ENCODE measurements at regions not wholly inside any gene's neighbourhood (a gene's known extent, or its start where the extent isn't known, plus 50 kb on each side); places are given as distances from the start of the nearest gene placed in this dataset.

GRCh38 chr2:3024401-3024935, 353.1 kb downstream of the EIPR1 start:
- no peak overlapping the region for H3K27ac ChIP-seq (ENCODE audit: low read depth, low read length)
- Mint-ChIP-seq H3K36me3 (ENCODE audit: low read depth) (no peaks in the 10 kb centered on the region), H3K9me3 (peaks cover 9% of the 10 kb centered on the region), H3K4me3 (no peak overlapping the region), H3K27me3 (ENCODE audit: insufficient read depth) (no peaks in the 10 kb centered on the region), H3K4me1 (peaks cover 6% of the 10 kb centered on the region), H3K27ac (no peak overlapping the region)
- H3K9ac ChIP-seq (ENCODE audit: extremely low read depth, low read length, poor library complexity, severe bottlenecking): no peak overlapping the region
- TF ChIP-seq CTCF (conservative IDR thresholded peaks at IDR 0.05): no peak
- peak; percentile 72 for DNase-seq
- H3K27me3 ChIP-seq (ENCODE audit: control insufficient read depth, insufficient read depth, low read length, poor library complexity, severe bottlenecking): no peaks in the 10 kb centered on the region
- H3K4me3 ChIP-seq (ENCODE audit: low read length): no peak overlapping the region
- H3K4me1 ChIP-seq (ENCODE audit: control insufficient read depth, insufficient read depth, low read length): no peaks in the 10 kb centered on the region
- no peaks in the 10 kb centered on the region for H3K9me3 ChIP-seq (ENCODE audit: control insufficient read depth, low read length)
- 82 to 89% methylated on average over 6 to 10 of the region's 10 CpGs for WGBS, 2 experiments (ENCODE audit: insufficient coverage in 1 of 2, insufficient read length in 1 of 2)
- no peaks in the 10 kb centered on the region for H3K36me3 ChIP-seq (ENCODE audit: control insufficient read depth, insufficient read depth, low read length)

- Histone ChIP-seq H3K27ac (ENCODE audit: low read depth, low read length) (no peak overlapping the region), H3K4me1 (ENCODE audit: control insufficient read depth, insufficient read depth, low read length) (no peaks in the 10 kb centered on the region), H3K4me3 (ENCODE audit: low read length) (no peak overlapping the region), H3K27me3 (ENCODE audit: control insufficient read depth, insufficient read depth, low read length, poor library complexity, severe bottlenecking) (no peaks in the 10 kb centered on the region), H3K9ac (ENCODE audit: extremely low read depth, low read length, poor library complexity, severe bottlenecking) (no peak overlapping the region), H3K9me3 (ENCODE audit: control insufficient read depth, low read length) (no peaks in the 10 kb centered on the region), H3K36me3 (ENCODE audit: control insufficient read depth, insufficient read depth, low read length) (no peaks in the 10 kb centered on the region)
- H3K9me3 Mint-ChIP-seq: peaks cover under 1% of the 10 kb centered on the region
- peaks cover 6% of the 10 kb centered on the region for H3K4me1 Mint-ChIP-seq
- no peak for TF ChIP-seq CTCF (conservative IDR thresholded peaks at IDR 0.05)
- no peaks in the 10 kb centered on the region for H3K27me3 Mint-ChIP-seq (ENCODE audit: insufficient read depth)
- H3K27ac Mint-ChIP-seq: no peak overlapping the region
- no peak overlapping the region for H3K4me3 Mint-ChIP-seq
- H3K36me3 Mint-ChIP-seq (ENCODE audit: low read depth): no peaks in the 10 kb centered on the region
- 91 to 92% methylated on average over 7 of the region's 7 CpGs for WGBS, 2 experiments (ENCODE audit: insufficient coverage in 1 of 2, insufficient read length in 1 of 2)
- no peak for DNase-seq
These were observed 354.1 kb downstream of the EIPR1 start for GRCh38 chr2:3023531-3023930.

GRCh38 chr2:3022841-3023372, 354.7 kb downstream of the EIPR1 start:
- Mint-ChIP-seq H3K9me3 (peaks cover 6% of the 10 kb centered on the region), H3K4me1 (peaks cover 6% of the 10 kb centered on the region), H3K27ac (no peak overlapping the region), H3K27me3 (ENCODE audit: insufficient read depth) (no peaks in the 10 kb centered on the region), H3K36me3 (ENCODE audit: low read depth) (no peaks in the 10 kb centered on the region), H3K4me3 (no peak overlapping the region)
- no peak for TF ChIP-seq CTCF (conservative IDR thresholded peaks at IDR 0.05)
- Histone ChIP-seq H3K4me1 (ENCODE audit: control insufficient read depth, insufficient read depth, low read length) (no peaks in the 10 kb centered on the region), H3K27ac (ENCODE audit: low read depth, low read length) (no peak overlapping the region), H3K36me3 (ENCODE audit: control insufficient read depth, insufficient read depth, low read length) (no peaks in the 10 kb centered on the region), H3K9me3 (ENCODE audit: control insufficient read depth, low read length) (no peaks in the 10 kb centered on the region), H3K27me3 (ENCODE audit: control insufficient read depth, insufficient read depth, low read length, poor library complexity, severe bottlenecking) (no peaks in the 10 kb centered on the region), H3K9ac (ENCODE audit: extremely low read depth, low read length, poor library complexity, severe bottlenecking) (no peak overlapping the region), H3K4me3 (ENCODE audit: low read length) (no peak overlapping the region)
- 74 to 92% methylated on average over 4 to 9 of the region's 9 CpGs for WGBS, 2 experiments (ENCODE audit: insufficient coverage in 1 of 2, insufficient read length in 1 of 2)
- DNase-seq: peak; percentile 36
